HG03066 (cell line): ENCODE measurements at regions not wholly inside any gene's neighbourhood (a gene's known extent, or its start where the extent isn't known, plus 50 kb on each side); places are given as distances from the start of the nearest gene placed in this dataset.
"Not testable (repeated sequence)": the region's sequence is repeated elsewhere in the genome, so short reads cannot be mapped to it uniquely, and the experiment has no call there.

ENCODE experiments used
- ATAC-seq: cut with Tn5 transposase; IDR thresholded peaks from one replicate; pipeline ENCODE4 v1.9.1; 2021; ENCODE audit warnings: low read depth; ENCODE audit not compliant: unreplicated experiment

DNA sequence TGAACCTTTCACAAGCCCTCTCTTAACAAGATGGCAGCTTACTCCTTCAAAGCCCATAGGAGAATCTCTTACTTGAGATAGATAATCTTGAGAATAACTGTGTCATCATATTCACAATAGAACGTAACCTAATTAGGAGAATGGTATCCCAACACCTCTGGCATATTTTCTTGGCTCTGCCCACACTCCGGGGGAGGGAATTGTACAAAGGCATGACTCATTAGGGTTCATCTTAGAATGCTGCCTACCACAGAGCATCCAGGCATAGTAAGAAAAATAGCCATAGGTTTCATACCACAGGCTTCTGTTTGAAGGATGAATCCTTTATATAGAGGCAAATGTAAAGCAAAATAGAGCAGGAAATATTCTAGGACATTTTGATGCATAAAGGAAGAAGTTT lies 1100.6 kb upstream of the CITED2 start:
- ATAC-seq = no peak

DNA sequence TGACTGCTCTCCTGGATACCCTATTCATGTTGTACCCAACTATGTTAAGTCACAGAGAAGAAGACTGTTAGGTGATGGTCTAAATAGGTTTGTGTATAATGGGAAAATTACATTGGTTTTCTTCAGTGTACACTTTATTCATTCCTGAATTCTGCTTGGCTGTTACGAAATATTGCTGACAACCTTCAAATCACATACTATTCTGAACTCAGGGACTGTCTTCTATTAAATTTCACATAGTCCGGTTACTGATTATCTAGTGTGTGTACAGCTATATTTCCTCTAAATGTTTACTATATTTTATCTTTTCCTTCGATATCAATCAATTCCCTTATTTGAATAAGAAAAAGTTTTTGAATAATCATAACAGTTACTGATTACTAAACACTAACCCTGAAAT lies 1090.3 kb upstream of the CITED2 start:
- no peak for ATAC-seq

DNA sequence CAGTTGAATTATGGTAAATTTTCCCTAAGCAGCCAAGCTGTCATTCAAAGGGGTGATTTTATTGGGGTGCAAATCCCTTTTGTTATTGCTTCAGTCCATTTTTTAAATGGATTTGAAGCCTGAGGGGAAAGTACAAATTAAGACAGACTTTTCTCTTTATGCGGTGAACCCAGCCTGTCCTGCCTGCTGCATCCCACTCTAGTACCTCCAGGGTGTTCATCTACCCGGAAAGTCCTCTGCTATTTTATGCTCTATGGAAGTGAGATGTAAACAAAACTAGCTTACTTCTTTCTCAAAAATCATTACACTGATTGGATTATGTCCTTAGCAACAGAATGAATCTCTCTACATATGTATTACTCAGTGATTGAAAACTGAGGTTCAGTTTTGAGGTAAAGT lies 1088.9 kb upstream of the CITED2 start:
- no peak for ATAC-seq

- no peak for ATAC-seq
Observed at GRCh38 chr6:140462453-140463311, 1088.2 kb upstream of the CITED2 start.

- ATAC-seq = no peak
Observed at GRCh38 chr6:140462076-140462452, 1087.6 kb upstream of the CITED2 start.

DNA sequence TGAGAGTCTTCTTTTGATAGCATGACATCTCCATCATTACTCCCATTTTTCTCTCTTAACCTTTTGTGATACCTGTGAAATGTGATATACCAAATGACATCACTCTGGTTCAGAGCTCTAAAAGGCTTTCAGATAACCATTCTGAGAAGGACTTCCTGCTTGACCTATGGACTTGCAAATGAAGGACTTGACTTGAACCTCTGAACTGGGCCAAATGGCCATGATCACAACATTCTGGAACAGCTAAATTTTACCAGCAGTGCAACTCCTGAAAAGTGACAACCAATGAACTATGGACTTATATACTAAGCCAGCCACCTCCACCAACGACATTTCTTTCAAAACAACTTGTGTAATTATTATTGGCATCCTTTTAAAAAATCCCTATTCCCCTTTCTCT lies 1085.8 kb upstream of the CITED2 start:
- ATAC-seq = no peak

GRCh38 chr6:140459209-140459608 lies 1084.8 kb upstream of the CITED2 start:
- ATAC-seq = no peak

GRCh38 chr6:140446241-140446640 lies 1071.8 kb upstream of the CITED2 start:
- ATAC-seq = no peak

- no peak for ATAC-seq
Observed at GRCh38 chr6:140445474-140446004, 1071.1 kb upstream of the CITED2 start.

- not testable (repeated sequence) for ATAC-seq
Observed at GRCh38 chr6:140443112-140443511, 1068.7 kb upstream of the CITED2 start.

DNA sequence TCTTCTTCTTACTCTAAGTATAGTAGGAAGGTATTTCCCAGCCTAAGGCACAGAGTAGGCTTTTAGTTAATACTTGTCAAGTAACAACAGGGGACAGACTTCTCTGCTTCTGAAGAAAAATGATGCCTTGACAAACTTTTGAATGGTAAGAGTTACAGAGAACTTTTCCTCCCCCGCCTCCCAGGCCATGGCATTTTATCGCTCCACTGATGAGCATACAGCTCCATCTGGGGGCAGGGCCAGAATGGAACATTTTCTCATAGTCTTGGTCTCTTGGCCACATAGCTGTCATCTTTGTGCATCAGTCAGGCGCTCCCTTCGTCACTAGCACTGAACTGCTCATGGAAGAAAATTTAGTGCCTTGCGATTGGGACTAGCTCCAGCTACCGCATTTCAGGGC lies 1066.8 kb upstream of the CITED2 start:
- ATAC-seq = peak; percentile 55

- ATAC-seq = no peak
Observed at GRCh38 chr6:140440223-140440835, 1065.9 kb upstream of the CITED2 start.

GRCh38 chr6:140438346-140438735 lies 1063.9 kb upstream of the CITED2 start:
- ATAC-seq = no peak

DNA sequence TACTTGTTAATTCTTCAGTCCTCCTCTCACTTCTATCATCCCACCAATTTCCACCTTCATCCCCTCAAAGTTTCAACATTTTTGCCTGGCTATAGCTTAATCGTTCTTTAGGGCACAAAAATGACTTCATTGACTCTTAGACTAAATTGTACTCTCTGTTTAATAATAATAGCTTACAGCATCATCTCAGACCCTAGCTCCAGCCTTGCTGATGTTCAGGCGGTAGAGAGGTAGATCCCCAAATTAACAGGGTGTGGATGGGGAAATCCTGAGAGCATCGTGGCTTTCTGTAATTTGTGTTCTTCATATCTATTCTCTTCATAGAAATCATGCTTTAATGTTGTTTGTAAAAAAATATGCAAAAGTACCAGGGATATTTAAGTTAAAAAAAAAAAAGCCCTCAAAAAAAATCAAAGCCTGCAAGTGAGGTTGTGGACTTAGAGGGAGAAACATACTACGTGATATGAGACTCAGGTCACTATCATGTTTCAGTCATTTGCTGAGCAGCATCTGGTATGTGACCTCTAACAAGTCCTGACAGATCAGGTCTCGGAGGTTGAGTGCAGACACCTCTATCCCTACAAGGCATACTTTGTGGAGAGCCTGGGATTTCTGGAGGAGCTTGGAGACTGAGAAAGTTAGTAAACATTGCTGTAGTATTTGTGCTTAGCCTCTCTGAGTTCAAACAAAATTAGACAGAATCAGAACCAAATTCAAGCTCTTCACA lies 1063.3 kb upstream of the CITED2 start:
- ATAC-seq = no peak

- no peak for ATAC-seq
Observed at GRCh38 chr6:140436023-140436811, 1061.8 kb upstream of the CITED2 start.

DNA sequence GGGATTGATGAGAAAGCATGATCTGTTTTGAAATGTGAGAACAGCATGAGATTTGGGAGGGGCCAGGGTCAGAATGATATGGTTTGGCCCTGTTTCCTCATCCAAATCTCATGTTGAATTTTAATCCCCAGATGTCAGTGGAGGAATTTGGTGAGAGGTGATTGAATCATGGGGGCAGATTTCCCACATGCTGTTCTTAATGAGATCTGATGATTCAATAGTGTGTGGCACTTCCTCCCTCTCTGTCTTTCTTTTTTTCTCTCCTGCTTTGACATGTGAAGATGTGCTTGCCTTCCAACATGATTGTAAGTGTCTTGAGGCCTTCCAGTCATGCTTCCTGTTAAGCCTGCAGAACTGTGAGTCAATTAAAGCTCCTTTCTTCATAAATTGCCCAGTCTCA lies 1060.3 kb upstream of the CITED2 start:
- no peak for ATAC-seq

- ATAC-seq = no peak
Observed at GRCh38 chr6:140433072-140433471, 1058.6 kb upstream of the CITED2 start.

DNA sequence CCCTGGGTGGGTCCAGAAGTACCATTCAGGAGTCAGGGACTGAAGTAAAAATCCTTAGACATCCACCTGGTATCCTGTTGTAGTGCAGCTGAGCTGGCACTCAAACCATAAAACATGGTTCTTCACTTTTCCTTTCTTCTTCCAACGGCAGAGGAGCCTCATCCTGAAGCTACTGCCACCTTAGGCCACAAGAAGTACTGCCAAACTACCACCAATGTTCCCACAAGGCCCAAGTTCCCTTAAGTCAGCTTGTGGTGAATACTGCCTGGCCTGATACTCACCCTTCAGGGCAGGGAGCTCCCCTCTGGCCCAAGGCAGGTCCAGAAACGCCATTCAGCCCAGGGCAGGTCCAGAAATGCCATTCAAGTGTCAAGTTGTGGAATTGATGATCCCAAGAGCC lies 1053.4 kb upstream of the CITED2 start:
- ATAC-seq = no peak

DNA sequence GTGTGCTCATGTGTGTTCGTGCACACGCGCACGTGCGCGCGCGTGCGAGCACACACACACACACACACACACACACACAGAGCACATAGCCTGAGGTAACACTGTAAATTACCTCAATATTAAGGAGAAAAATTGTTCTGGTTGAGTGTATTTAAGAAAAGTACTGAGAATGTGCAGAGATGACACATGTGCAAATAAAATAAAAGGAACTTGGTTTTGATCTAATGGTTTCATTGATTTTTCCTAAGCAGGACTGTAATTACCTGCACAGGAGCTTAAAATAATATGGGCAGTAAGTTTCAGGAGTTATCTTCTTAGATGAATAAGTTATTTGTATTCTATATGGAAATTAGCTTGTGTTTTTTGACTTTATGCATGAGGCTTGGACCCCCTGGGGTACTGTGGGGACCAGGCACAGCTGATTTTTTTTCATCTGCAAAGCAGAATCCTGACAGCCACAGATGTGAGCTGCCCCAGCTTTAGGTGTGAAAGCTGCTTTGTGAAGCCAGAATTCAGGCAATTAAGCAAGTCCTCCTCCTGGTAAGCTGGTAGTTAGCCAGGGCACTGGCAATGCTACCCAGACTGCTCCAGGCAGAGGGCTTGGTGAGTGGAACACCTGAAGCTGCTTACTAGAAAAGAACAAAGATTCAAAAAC lies 1040.6 kb upstream of the CITED2 start:
- ATAC-seq = no peak

- no peak for ATAC-seq
Observed at GRCh38 chr6:140403020-140403419, 1028.6 kb upstream of the CITED2 start.
